ENCODE measurements at regions not wholly inside any gene's neighbourhood (a gene's known extent, or its start where the extent isn't known, plus 50 kb on each side); places are given as distances from the start of the nearest gene placed in this dataset.

DNA sequence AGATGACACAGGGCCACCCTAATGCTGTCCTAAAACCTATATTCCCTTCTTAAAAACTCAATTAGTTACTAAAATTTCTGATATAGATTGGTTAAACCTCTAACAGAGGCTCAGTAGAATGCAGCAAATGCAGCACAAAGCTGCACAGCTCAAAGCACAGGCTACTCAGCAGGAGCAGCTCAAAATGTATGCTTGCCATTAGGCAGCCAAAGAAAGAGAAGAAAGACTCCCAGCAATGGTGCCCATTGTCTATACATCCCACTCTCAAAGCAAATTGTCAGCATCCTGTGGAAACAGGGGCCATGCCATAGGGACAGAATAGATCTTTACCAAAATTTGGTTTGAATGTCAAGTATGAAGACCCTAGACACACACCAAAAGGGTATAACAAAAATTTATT is 73.5 kb downstream of the TFPI2 start:
- Histone ChIP-seq H3K4ac (ENCODE audit: low read depth, low read length) (no peak overlapping the region), H3K56ac (ENCODE audit: extremely low read depth, insufficient read depth, low read length) (no peak overlapping the region), H2AK9ac (replicated peaks; ENCODE audit: low read depth, low read length, poor library complexity) (no peak overlapping the region), H3K18ac (ENCODE audit: low read depth, low read length) (no peak overlapping the region), H4K8ac (ENCODE audit: low read depth in 2 of 2, low read length in 2 of 2) (no peak overlapping the region), H3K9me3 (ENCODE audit: control insufficient read depth, insufficient read depth, low read length) (no peaks in the 10 kb centered on the region), H4K5ac (ENCODE audit: low read depth, low read length) (no peak overlapping the region), H3K27ac (ENCODE audit: insufficient read depth, low read length) (no peak overlapping the region), H2AFZ (replicated peaks; ENCODE audit: low read length, poor library complexity) (no peak overlapping the region), H3K79me1 (ENCODE audit: low read depth in 1 of 2, low read length in 2 of 2) (no peaks in the 10 kb centered on the region), H3K27me3 (ENCODE audit: control insufficient read depth, insufficient read depth, low read length) (peaks cover 4% of the 10 kb centered on the region), H4K20me1 (ENCODE audit: insufficient read depth, low read length) (no peaks in the 10 kb centered on the region), H3K23ac (ENCODE audit: low read depth, low read length) (no peak overlapping the region), H4K91ac (ENCODE audit: insufficient read depth, low read depth, low read length) (no peak overlapping the region), H3K14ac (replicated peaks; ENCODE audit: low read depth, low read length) (no peak overlapping the region), H2BK120ac (ENCODE audit: low read depth, low read length) (no peak overlapping the region), H2BK20ac (ENCODE audit: low read depth, low read length) (no peak overlapping the region), H3K4me1 (ENCODE audit: control insufficient read depth, insufficient read depth, low read length) (no peaks in the 10 kb centered on the region), H2BK5ac (ENCODE audit: low read depth, low read length, poor library complexity, severe bottlenecking) (no peak overlapping the region), H3K36me3 (ENCODE audit: control insufficient read depth, insufficient read depth, low read length) (no peaks in the 10 kb centered on the region), H3K4me3 (ENCODE audit: insufficient read depth, low read depth, low read length) (no peak overlapping the region), H2AK5ac (ENCODE audit: low read depth, low read length) (no peak overlapping the region), H3K9me1 (ENCODE audit: insufficient read depth, low read length) (no peaks in the 10 kb centered on the region), H3K4me2 (ENCODE audit: low read depth, low read length) (no peak overlapping the region), H3K9ac (ENCODE audit: low read depth, low read length) (no peak overlapping the region), H2BK15ac (ENCODE audit: low read depth, low read length) (no peak overlapping the region)
- ATAC-seq (ENCODE audit: low read depth) (no peak), DNase-seq (no peak)
- POLR2A ChIA-PET (ENCODE audit: unreplicated experiment): no interaction called here
- CTCF ChIA-PET: interaction anchor here (0.6 kb wide), 1 partner anchor 13 kb away, joined by 3 read pairs; no protein-coding TSS in a partner anchor
- dilution Hi-C loops (cut with HindIII; ENCODE audit: low sequenced_read_pairs, unreplicated experiment): no loop called here
- no TSS peak for BruUV-seq (replicated peaks)
- intact Hi-C loops (cut with micrococcal nuclease): no loop called here
- TF ChIP-seq POLR2A (IDR thresholded peaks at IDR 0.05; ENCODE audit: low read depth, low read length): no peak
- TF ChIP-seq CHD1 (IDR thresholded peaks at IDR 0.05; ENCODE audit: low read depth, low read length): no peak
- TF ChIP-seq MXI1 (IDR thresholded peaks at IDR 0.05; ENCODE audit: borderline replicate concordance, low read depth, low read length): no peak
- TF ChIP-seq MAFK (IDR thresholded peaks at IDR 0.05; ENCODE audit: low read depth, low read length): no peak
- no peak for TF ChIP-seq NFE2L2 (IDR thresholded peaks at IDR 0.05; ENCODE audit: low read depth, low read length)
- no peak for TF ChIP-seq RCOR1 (IDR thresholded peaks at IDR 0.05; ENCODE audit: insufficient replicate concordance, low read length)
- TF ChIP-seq SMC3 (IDR thresholded peaks at IDR 0.05; ENCODE audit: low read depth, low read length): no peak
- no peak for TF ChIP-seq RFX5 (IDR thresholded peaks at IDR 0.05; ENCODE audit: low read depth, low read length)
- TF ChIP-seq MAZ (IDR thresholded peaks at IDR 0.05; ENCODE audit: borderline replicate concordance, low read depth, low read length): no peak
- no peak for TF ChIP-seq RAD21 (IDR thresholded peaks at IDR 0.05; ENCODE audit: low read length)
- no peak for TF ChIP-seq ELK1 (IDR thresholded peaks at IDR 0.05; ENCODE audit: borderline replicate concordance, low read depth, low read length)
- TF ChIP-seq, protein P1, sequence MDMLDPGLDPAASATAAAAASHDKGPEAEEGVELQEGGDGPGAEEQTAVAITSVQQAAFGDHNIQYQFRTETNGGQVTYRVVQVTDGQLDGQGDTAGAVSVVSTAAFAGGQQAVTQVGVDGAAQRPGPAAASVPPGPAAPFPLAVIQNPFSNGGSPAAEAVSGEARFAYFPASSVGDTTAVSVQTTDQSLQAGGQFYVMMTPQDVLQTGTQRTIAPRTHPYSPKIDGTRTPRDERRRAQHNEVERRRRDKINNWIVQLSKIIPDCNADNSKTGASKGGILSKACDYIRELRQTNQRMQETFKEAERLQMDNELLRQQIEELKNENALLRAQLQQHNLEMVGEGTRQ (IDR thresholded peaks at IDR 0.05; ENCODE audit: low read depth, low read length): no peak
- in situ Hi-C loops (cut with MboI; ENCODE audit: low sequenced_read_pairs): no loop called here

Measured in IMR-90 (cell line).